ENCODE measurements at regions not wholly inside any gene's neighbourhood (a gene's known extent, or its start where the extent isn't known, plus 50 kb on each side); places are given as distances from the start of the nearest gene placed in this dataset.

DNA sequence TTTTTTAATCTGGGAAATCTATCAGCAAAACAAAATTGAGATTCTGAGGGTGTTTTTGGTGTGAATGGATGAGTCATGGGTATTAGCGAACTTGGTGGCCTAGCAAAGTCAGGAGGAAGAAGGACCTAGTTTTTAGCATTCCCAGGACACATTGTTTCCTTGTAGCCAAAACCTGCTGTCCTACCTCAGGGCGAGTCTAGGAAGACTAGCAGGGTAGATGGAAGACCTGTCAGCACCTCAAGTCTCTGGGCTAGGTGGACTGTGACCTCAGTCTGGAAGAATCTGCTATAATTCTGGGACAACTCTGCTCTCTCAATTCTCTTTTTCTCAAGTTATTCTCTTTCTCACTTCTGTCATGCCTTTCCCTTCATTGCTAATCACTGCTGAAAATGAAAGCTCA, 1399.3 kb upstream of the LRRTM1 start:
- TF ChIP-seq, protein P1, sequence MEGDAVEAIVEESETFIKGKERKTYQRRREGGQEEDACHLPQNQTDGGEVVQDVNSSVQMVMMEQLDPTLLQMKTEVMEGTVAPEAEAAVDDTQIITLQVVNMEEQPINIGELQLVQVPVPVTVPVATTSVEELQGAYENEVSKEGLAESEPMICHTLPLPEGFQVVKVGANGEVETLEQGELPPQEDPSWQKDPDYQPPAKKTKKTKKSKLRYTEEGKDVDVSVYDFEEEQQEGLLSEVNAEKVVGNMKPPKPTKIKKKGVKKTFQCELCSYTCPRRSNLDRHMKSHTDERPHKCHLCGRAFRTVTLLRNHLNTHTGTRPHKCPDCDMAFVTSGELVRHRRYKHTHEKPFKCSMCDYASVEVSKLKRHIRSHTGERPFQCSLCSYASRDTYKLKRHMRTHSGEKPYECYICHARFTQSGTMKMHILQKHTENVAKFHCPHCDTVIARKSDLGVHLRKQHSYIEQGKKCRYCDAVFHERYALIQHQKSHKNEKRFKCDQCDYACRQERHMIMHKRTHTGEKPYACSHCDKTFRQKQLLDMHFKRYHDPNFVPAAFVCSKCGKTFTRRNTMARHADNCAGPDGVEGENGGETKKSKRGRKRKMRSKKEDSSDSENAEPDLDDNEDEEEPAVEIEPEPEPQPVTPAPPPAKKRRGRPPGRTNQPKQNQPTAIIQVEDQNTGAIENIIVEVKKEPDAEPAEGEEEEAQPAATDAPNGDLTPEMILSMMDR (IDR thresholded peaks at IDR 0.05): no peak
- Histone ChIP-seq H3K4me1 (no peaks in the 10 kb centered on the region), H3K9me3 (no peaks in the 10 kb centered on the region), H3K27me3 (ENCODE audit: low read depth) (no peaks in the 10 kb centered on the region), H3K36me3 (no peaks in the 10 kb centered on the region), H3K4me3 (no peak overlapping the region), H3K27ac (no peak overlapping the region)
- intact Hi-C loops (cut with DNase I): no loop called here
- no peak for DNase-seq
- ATAC-seq: no peak

DNA sequence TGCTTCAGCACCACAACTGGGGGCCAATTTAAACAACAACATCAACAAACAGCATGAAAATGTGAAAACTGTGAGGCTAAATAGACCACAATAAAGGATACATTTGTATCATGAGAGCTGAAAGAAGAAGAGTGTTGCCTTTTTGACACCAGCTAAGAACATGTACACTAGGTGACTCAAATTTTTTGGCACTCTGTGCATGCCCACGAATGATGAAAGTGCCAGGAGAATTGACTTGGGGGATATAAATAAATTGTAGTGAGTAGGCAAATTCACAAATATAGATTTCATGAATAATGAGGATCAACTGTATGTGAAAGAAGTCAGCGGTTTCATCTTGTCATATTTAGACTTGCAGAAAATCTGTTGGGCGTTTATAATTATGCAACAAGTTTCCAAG, 1388.0 kb upstream of the LRRTM1 start:
- Histone ChIP-seq H3K4me1 (no peaks in the 10 kb centered on the region), H3K36me3 (no peaks in the 10 kb centered on the region), H3K9me3 (no peaks in the 10 kb centered on the region), H3K27ac (no peak overlapping the region), H3K27me3 (ENCODE audit: low read depth) (no peaks in the 10 kb centered on the region), H3K4me3 (no peak overlapping the region)
- DNase-seq: no peak
- intact Hi-C loops (cut with DNase I): no loop called here
- ATAC-seq: no peak
- TF ChIP-seq, protein P1 (IDR thresholded peaks at IDR 0.05): no peak

DNA sequence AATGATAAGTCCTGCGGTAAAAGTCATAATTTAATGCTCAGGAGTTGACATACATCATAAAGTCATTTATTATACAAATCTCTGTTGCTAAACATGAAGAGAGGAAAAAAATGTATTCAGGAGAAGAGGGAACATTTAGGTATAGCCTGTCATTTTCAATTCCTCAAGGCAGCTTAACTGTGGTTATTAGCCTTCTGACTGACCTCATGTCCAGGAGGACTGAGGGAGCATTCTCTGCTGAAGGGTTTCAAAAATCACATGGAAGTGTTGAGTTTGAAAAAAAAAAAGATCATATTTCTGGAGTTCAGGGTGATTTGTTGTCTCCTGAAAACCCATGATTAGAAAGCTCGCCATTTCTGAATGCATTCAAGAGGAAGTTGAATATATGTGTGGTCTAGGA, 1371.1 kb upstream of the LRRTM1 start:
- DNase-seq: no peak
- Histone ChIP-seq H3K27ac (no peak overlapping the region), H3K27me3 (ENCODE audit: low read depth) (no peaks in the 10 kb centered on the region), H3K4me1 (no peaks in the 10 kb centered on the region), H3K4me3 (no peak overlapping the region), H3K9me3 (no peaks in the 10 kb centered on the region), H3K36me3 (no peaks in the 10 kb centered on the region)
- ATAC-seq: no peak
- intact Hi-C loops (cut with DNase I): no loop called here
- TF ChIP-seq, protein P1 (IDR thresholded peaks at IDR 0.05): no peak

DNA sequence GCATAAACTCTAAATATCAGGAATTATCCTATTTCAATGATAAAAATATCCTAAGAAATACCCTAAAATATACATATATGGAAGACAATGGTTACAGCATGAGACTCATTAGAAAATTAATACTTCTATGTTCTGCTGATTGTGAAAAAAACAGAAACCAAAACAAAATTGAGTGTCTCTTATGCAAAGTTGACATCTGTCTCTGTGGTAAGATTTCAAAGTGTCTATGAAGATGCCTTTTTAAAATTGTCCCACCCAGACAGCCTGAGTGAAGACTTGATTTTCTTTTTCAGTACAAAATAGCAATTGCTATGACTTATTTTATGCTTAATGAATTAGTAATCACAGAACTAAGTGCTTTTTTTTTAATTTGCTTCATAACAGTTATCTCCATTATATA, 1368.4 kb upstream of the LRRTM1 start:
- intact Hi-C loops (cut with DNase I): no loop called here
- Histone ChIP-seq H3K36me3 (no peaks in the 10 kb centered on the region), H3K27me3 (ENCODE audit: low read depth) (no peaks in the 10 kb centered on the region), H3K27ac (no peak overlapping the region), H3K4me3 (no peak overlapping the region), H3K4me1 (no peaks in the 10 kb centered on the region), H3K9me3 (no peaks in the 10 kb centered on the region)
- ATAC-seq (no peak), DNase-seq (no peak)
- TF ChIP-seq, protein P1 (IDR thresholded peaks at IDR 0.05): no peak

DNA sequence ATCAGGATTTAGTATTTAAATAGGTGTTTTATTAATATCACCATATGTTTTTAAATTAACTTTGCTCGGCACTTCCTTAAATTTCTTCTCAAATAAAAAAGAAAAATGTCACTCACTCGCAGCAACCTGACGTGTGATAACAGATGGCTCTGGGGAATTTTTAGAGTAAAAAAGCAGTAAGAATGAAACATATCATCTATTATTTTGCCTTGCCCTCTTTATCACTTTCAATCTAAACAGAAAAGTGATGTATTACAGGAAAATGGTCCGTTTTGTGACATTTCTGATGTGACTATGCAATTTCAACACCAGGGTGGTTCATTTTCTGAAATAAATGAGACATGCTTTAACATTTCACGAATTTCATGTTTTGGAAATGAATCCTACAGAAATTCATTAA, 1368.0 kb upstream of the LRRTM1 start:
- ATAC-seq (no peak), DNase-seq (no peak)
- Histone ChIP-seq H3K4me1 (no peaks in the 10 kb centered on the region), H3K4me3 (no peak overlapping the region), H3K27me3 (ENCODE audit: low read depth) (no peaks in the 10 kb centered on the region), H3K9me3 (no peaks in the 10 kb centered on the region), H3K36me3 (no peaks in the 10 kb centered on the region), H3K27ac (no peak overlapping the region)
- intact Hi-C loops (cut with DNase I): no loop called here
- TF ChIP-seq, protein P1 (IDR thresholded peaks at IDR 0.05): no peak

DNA sequence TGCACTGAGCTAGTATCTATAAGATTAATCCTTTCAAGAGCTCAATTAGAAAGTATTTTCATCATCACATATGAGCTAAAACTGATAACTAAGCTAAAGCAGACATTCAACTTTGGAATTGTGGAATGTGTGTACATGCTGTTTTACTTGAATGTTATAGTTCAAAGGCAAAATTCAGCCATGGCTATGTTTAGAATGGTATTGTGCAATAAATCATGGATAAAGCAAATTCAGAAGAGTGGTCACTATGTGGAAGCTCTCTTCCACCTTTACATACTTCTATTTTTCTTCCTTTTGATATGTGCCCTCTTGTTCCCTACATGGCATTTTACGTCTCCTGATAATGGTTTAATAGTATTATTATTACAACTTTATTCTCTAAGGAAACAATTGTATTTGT, 1366.3 kb upstream of the LRRTM1 start:
- no peaks in the 10 kb centered on the region for H3K27me3 ChIP-seq (ENCODE audit: low read depth)
- H3K36me3 ChIP-seq: no peaks in the 10 kb centered on the region
- no peaks in the 10 kb centered on the region for H3K9me3 ChIP-seq
- intact Hi-C loops (cut with DNase I): no loop called here
- H3K4me1 ChIP-seq: no peaks in the 10 kb centered on the region
- ATAC-seq (no peak), DNase-seq (no peak)
- TF ChIP-seq, protein P1 (IDR thresholded peaks at IDR 0.05): no peak
- H3K4me3 ChIP-seq: no peak overlapping the region
- H3K27ac ChIP-seq: no peak overlapping the region
